ENCODE measurements at regions not wholly inside any gene's neighbourhood (a gene's known extent, or its start where the extent isn't known, plus 50 kb on each side); places are given as distances from the start of the nearest gene placed in this dataset.

GRCh38 chr4:107315584-107315983 lies 279.5 kb upstream of the DKK2 start:
- no peak for TF ChIP-seq CTCF (conservative IDR thresholded peaks at IDR 0.05 in 1 of 2, IDR thresholded peaks at IDR 0.05 in 1 of 2; ENCODE audit: extremely low read depth in 1 of 2, insufficient read depth in 1 of 2, low read depth in 1 of 2, low read length in 2 of 2)
- no peak for TF ChIP-seq EZH2 (IDR thresholded peaks at IDR 0.05; ENCODE audit: borderline replicate concordance, low read length)

Measured in mammary epithelial cell (primary cell).